ENCODE measurements at regions not wholly inside any gene's neighbourhood (a gene's known extent, or its start where the extent isn't known, plus 50 kb on each side); places are given as distances from the start of the nearest gene placed in this dataset.
"Not testable (repeated sequence)": the region's sequence is repeated elsewhere in the genome, so short reads cannot be mapped to it uniquely, and the experiment has no call there.

DNA sequence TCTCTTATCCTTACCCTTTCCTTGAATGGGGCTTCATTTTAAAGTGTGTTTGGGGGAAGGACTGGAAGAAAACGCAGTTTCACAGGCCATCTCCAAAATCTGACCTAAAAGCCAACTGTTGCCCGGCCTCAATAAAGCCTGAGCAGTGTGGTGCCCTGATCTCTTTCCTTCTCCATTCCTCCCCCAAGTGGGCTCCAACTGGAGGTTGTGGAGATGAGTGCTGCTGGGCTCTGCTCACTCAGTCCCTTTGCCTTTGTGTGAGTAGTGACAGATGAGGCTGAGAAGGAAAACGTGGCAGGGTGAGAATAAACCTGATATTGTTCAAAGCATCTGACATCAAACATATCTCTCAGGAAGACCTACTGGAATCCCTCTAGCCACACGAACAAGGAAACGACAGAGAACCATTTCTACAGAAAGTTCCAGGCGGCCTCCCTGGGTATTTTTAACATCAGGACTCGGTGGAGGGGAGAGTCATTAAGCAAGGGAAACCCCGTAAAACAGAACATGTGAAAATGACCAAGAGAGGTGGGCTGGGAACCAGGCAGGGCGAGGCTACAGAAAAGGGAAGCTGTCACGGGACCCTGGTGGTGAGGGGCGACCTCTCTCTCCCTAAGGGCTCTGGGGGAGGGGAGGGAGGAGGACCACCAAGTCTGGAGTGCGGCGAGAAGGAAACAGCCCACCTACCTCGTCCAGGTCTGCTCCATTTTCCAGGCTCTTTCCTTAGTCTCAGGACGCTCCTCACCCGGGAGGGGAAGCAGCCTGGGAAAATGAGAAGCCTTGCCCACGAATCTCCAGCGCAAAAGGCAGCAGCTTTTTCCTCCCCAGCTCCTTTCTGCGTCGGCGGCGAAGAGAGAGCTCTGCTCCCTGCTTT is 59.1 kb upstream of the NBPF26 start:
- DNase-seq (ENCODE audit: low read depth): not testable (repeated sequence)

DNA sequence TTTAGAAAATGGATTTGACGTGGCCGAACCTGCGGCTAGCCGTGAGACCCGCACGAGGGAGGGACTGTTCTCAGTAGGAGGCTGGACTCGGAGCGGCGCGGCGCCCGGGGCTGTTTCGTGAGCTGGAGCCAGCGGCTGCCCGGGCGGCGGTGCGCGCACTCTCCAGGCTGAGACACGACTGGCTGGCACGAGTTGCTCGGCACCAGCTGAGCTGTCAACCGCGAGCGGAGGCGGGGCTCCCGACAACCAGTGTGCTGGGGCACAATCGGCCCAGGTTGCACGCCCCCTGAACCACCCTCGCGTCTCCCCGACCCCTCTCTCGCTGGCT is 58.5 kb upstream of the NBPF26 start:
- not testable (repeated sequence) for DNase-seq (ENCODE audit: low read depth)

DNA sequence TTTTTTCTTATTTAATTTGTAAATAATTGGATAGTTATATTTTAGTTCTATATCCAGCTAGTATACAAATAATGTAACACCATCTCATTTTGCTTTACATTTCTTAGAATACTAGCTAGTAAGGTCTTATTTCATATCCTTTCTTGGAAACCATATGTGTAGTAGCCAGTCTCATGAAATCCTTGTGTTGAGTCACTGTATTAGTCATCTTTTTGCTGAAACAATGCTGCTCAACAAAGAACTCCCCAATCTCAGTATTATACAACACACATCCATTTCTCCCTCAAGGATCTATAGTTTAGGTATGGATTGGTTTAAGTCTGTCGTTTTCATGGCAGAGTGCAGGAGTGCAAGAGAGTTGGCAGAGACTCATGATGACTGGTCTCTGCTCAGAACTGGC is 55.6 kb upstream of the NBPF26 start:
- not testable (repeated sequence) for DNase-seq (ENCODE audit: low read depth)
